ENCODE measurements at regions not wholly inside any gene's neighbourhood (a gene's known extent, or its start where the extent isn't known, plus 50 kb on each side); places are given as distances from the start of the nearest gene placed in this dataset.

DNA sequence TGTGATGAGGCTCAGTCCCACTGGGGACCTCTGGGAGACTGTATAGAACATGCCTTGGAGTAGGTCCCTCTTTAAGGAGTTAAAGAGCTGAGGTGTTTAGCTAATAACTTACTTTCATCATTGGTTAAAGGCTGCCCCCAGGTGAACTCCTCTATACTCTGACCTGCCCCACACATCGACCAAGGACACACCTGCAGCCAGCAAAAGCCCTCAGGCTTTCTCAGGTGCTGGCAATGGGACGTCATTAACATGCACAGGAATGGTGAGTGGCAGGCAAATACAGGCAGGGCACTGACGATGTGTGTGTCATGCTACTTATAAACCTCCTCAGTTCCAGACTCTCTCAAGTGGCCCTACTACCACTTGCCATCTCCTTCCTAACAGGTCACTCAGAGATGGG, 366.4 kb downstream of the KIF16B start:
- TF ChIP-seq RAD21 (IDR thresholded peaks at IDR 0.05; ENCODE audit: low read depth) = no peak
- TF ChIP-seq YY1 (IDR thresholded peaks at IDR 0.05; ENCODE audit: low read depth) = no peak
- TF ChIP-seq EP300 (IDR thresholded peaks at IDR 0.05; ENCODE audit: borderline replicate concordance) = no peak
- no peak for TF ChIP-seq MAX (IDR thresholded peaks at IDR 0.05)
